ENCODE measurements at regions not wholly inside any gene's neighbourhood (a gene's known extent, or its start where the extent isn't known, plus 50 kb on each side); places are given as distances from the start of the nearest gene placed in this dataset.

DNA sequence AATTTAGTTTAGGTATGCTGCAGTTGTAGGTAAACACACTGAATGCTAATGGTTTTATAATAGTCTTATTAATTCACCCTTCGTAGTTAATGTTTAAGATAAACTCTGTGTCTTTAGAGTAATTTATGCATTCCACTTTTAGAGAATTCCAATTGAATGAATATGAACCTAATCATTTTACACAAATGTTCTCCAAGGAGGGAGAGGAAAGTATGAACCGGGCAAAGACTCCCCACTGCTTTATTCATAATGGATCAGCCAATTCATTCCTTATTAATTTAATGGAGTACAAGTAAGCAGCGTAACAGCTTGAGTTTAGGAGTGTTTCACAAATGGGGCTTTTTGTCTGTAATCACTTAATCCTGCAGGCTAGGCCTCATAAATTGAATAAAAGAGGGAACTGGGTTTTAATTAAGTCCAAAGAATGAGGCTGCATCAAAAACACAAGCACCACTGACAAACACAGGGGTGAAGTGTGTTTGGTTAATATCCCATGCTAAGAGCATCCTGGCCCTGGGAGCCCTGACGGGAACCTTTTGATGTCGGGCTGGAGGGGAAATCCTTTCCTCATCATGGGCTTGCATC, 375.7 kb upstream of the DYNLRB2 start:
- intact Hi-C loops (cut with DNase I): no loop called here
- DNase-seq (ENCODE audit: low spot score) (no peak), ATAC-seq (no peak)

DNA sequence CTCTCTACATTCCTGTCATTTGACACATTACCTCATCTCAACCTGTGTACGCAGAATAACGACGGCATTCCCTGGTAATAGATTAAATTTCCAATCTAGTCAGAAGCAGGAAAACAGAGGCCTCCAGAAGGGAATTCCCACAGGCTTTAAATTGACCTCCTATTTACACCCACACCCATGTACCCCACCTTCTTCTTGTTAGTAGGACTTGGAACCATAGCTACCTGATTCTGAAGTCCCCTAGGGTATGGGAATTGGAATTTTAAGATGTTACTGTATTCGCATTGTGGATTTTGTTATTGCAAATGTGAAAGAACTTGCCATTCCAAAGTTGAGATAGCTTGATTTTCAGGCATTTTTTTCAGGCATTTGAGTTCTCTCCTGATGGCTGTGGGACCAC, 377.5 kb upstream of the DYNLRB2 start:
- DNase-seq (ENCODE audit: low spot score): no peak
- intact Hi-C loops (cut with DNase I): no loop called here
- ATAC-seq: no peak

- ATAC-seq: no peak
- intact Hi-C loops (cut with DNase I): no loop called here
- DNase-seq (ENCODE audit: low spot score): no peak
Measured at GRCh38 chr16:80161799-80162739, 378.7 kb upstream of the DYNLRB2 start.

- no peak for ATAC-seq
- intact Hi-C loops (cut with DNase I): no loop called here
- no peak for DNase-seq (ENCODE audit: low spot score)
Measured at GRCh38 chr16:80158766-80159165, 382.0 kb upstream of the DYNLRB2 start.

DNA sequence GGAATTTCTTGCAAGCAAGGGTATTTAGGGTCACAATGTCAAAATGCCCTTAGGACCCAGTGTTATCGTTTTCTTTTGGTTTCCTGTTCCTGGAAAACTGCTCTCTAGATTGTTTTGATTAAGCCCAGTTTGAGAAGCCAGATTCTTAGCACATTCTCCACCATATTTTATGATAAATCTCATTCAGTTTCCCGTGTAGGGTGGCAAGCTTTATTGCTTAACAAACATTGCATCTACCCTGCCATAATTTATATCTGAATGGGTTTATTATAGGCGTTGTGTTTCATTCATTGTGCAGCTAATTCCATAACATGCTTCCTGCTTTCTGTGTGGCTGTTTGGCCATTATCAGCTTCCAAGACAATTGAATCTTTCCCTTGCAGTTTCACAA, 389.1 kb upstream of the DYNLRB2 start:
- intact Hi-C loops (cut with DNase I): no loop called here
- ATAC-seq (no peak), DNase-seq (ENCODE audit: low spot score) (no peak)

DNA sequence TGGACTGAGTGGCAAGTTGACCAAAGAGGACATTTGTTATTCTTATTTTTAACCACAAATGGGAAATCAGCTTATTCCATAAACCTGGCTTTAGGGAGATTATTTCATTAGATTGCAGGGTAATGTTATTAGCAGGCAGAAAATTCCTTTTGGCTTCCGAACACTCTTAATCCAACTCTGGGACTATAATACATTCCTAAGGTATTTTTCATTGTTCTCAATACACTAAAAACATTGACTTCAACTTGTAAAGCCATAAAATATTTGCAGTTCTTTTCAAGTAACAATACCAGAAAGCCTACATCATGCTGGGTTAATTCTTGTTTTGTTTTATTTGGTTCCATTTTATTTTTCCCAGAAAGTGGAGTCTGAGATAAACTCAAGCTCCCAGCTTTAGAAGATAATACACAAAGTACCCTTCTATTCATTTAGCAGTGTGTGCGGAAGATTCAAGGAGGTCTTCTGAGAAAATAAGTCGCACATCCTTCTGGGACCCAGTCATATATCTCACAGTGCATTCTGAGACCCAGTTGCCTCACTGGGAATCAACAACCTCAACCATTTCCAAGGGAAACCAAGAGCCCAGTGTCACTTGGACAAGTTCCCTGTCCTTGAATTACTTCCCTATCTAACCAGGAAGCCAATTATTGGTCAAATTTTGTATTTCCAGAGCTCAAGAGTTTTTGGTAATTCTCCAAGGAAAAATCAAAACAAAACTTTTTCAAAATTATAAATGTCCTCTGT, 389.6 kb upstream of the DYNLRB2 start:
- DNase-seq (ENCODE audit: low spot score): no peak
- intact Hi-C loops (cut with DNase I): no loop called here
- no peak for ATAC-seq

GRCh38 chr16:80148826-80149225, 392.0 kb upstream of the DYNLRB2 start:
- no peak for DNase-seq (ENCODE audit: low spot score)
- intact Hi-C loops (cut with DNase I): no loop called here
- ATAC-seq: no peak

DNA sequence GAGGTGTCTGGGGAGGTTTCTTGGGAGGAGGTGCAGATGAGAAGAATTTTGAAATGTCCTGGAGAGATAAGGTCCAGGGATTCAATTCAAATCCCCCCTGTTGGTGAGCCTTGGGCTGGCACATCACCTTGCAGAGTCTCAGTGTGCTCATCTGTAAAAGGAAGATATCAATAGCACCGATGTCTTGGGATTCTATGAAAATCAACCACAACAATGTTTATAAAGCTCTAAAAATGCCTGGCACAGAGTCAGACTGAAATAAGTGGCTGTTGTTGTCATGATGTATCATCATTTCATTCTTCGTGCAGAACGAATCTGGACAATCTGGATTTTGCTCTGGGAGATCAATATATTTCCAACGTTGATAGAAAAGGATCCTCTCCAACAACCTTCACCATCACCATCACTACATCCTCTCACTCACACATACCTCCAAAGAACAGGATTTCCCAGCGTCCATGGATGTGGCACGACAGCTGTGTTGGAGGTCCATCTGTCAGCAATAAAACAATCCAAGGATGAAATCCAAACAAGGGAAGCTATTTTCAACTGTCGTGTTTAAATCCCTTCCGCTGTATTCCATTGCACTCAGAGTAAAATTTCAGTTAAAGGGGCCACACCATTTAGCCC, 393.7 kb upstream of the DYNLRB2 start:
- DNase-seq (ENCODE audit: low spot score) (no peak), ATAC-seq (no peak)
- intact Hi-C loops (cut with DNase I): no loop called here

- intact Hi-C loops (cut with DNase I): no loop called here
- ATAC-seq (no peak), DNase-seq (ENCODE audit: low spot score) (no peak)
Measured at GRCh38 chr16:80144191-80144590, 396.6 kb upstream of the DYNLRB2 start.

- no peak for ATAC-seq
- DNase-seq (ENCODE audit: low spot score): no peak
- intact Hi-C loops (cut with DNase I): no loop called here
Measured at GRCh38 chr16:80142940-80143339, 397.9 kb upstream of the DYNLRB2 start.

DNA sequence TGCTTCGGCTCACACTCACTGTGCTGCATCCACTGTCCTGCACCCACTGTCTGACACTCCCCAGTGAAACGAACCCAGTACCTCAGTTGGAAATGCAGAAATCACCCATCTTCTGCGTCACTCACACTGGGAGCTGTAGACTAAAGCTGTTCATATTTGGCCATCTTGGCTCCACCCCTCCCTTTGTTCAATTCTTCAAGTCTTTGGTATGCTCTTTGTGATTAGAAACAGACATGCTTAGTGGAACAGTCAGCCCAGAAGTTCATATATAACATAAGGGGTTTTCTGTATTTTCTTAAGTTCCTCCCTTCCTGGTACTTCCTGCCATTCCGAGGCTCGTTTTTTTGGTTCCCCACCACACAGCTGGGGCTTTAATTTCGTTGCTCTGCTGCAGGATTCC, 398.5 kb upstream of the DYNLRB2 start:
- ATAC-seq (no peak), DNase-seq (ENCODE audit: low spot score) (no peak)
- intact Hi-C loops (cut with DNase I): no loop called here

GRCh38 chr16:80129791-80130190, 411.0 kb upstream of the DYNLRB2 start:
- no peak for DNase-seq (ENCODE audit: low spot score)

DNA sequence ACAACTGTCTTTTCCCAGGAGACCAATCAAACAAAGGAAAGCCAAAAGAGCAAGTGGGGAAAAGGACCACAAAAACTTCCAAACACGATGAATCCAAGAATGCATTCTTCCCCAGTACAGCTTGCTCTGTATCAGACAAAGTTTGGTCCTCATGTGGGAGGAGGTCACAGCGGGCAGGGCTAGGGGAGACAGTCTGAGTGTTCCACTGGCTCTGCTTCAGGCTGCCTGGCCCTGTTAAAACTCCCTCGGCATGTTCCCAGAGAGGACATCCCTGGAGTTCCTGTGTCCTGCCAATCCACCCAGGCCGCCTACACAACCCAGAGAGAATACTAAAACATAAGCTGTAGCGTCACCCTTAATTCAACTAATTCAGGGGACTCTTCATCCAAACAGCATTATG, 415.1 kb upstream of the DYNLRB2 start:
- intact Hi-C loops (cut with DNase I): no loop called here
- DNase-seq (ENCODE audit: low spot score) (no peak), ATAC-seq (peak; percentile 62)

More at GRCh38 chr16:80129791-80130190, 411.0 kb upstream of the DYNLRB2 start:
- intact Hi-C loops (cut with DNase I): no loop called here
- no peak for ATAC-seq

GRCh38 chr16:80123189-80123588, 417.6 kb upstream of the DYNLRB2 start:
- no peak for DNase-seq (ENCODE audit: low spot score)
- no peak for ATAC-seq
- intact Hi-C loops (cut with DNase I): no loop called here

GRCh38 chr16:80122115-80122514, 418.7 kb upstream of the DYNLRB2 start:
- ATAC-seq (peak; percentile 75), DNase-seq (ENCODE audit: low spot score) (no peak)
- intact Hi-C loops (cut with DNase I): no loop called here

GRCh38 chr16:80121522-80121909, 419.3 kb upstream of the DYNLRB2 start:
- intact Hi-C loops (cut with DNase I): no loop called here
- DNase-seq (ENCODE audit: low spot score) (no peak), ATAC-seq (no peak)

DNA sequence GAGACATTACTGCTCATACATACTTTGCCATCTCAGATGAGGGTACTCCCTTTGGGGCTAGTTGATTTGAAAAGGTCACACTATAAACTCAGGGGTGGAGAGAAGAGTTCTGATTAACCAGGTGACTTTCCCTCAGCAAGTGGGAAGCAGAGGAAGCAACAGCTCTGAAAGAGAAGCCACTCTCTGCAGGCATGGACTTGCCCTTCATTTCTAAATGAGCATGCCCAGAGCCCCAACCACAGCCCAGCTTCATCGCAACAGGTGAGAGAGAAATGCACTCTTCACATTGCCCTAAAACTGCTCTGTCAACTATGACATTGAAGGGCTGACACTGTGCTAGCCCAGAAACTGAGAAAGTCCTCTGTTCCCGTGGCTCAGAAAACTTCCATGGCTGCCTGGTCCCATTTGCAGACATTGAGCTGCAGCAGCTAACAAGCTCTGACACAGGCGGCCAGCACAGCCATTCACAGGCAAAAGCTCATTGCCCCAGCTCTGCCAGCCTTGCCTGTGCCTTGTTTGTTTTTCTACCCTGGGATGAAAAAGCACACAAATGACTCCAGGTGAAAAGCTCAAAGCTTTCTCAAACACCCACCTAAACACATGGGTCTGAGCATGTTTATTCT, 419.8 kb upstream of the DYNLRB2 start:
- DNase-seq (ENCODE audit: low spot score): no peak
- intact Hi-C loops (cut with DNase I): no loop called here
- no peak for ATAC-seq

GRCh38 chr16:80117556-80118130, 423.1 kb upstream of the DYNLRB2 start:
- intact Hi-C loops (cut with DNase I): no loop called here
- DNase-seq (ENCODE audit: low spot score) (no peak), ATAC-seq (no peak)

GRCh38 chr16:80116711-80117110, 424.1 kb upstream of the DYNLRB2 start:
- intact Hi-C loops (cut with DNase I): no loop called here
- DNase-seq (ENCODE audit: low spot score) (no peak), ATAC-seq (no peak)
